ENCODE measurements at regions not wholly inside any gene's neighbourhood (a gene's known extent, or its start where the extent isn't known, plus 50 kb on each side); places are given as distances from the start of the nearest gene placed in this dataset.

DNA sequence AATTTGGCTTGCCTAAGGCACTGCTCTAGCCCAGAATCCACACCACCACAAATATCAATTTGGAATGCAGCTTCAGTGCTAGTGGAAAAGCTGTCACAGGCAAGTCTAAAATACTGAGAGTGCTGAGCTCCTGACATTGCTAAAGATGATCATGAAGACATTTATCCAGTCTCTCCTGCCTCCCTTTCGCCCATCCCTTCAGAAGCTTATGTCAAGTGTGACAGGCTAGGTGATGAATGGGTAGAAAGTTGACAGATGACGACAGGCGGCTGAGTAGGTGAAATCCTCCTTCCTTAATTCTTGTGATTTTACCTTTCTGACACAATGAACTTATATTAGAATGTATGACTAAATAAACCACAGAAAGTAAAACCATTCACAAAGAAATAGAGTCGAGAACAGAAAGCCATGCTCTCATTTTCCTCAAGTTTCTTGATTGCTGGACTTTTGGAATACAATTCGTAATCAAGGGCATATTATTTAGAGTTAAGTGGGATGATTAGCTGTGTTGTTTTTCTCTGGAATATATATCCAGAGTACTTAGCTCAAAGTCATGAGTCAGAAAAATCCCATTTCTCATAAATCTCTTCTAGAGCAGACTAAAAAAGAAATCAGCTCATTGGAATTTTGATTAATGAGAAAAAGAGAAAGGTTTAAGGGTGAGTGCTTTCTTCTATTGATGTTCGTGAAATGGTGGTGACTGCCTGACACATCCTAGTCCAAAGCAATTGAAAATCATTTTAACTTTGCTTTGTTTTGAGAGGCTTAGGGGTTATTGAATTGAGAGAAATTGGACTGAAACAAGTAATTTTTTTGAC is 1228.2 kb upstream of the CITED2 start:
- no peak for DNase-seq

DNA sequence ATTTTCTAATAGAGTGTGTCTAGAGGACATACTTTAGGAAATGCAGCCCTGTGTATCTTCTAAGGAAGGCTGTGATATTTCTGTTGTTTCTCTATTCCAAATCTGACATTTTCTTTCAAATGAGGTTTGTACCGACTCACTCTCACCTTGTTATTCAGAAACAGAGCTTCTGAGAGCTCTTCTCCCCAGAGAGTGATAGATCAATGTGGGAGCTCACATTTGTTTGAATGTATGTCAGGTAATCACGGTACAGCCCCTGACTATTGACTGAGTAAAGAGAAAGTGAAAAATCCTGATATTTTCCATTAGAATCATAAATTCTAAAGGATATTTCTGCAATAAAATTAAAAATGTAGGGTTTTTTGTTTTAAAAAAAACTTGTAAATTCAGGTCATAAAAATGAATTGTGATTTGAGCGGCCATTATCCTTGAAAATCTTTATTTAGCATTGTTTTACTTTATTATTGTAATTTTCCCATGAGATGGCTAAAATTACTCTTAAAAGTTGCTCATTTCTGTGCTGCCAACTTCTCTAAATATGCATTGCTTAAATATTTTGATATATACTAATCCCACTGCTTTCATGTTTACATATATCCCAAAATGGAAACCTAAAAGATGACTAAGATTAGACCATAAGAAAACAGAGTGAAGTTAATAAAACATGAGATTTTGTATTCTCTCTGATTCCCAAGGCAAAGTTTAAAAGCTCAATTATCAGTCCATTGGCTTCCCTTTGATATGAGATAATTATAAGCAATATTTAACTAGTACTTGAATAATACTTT is 1226.8 kb upstream of the CITED2 start:
- DNase-seq = no peak

DNA sequence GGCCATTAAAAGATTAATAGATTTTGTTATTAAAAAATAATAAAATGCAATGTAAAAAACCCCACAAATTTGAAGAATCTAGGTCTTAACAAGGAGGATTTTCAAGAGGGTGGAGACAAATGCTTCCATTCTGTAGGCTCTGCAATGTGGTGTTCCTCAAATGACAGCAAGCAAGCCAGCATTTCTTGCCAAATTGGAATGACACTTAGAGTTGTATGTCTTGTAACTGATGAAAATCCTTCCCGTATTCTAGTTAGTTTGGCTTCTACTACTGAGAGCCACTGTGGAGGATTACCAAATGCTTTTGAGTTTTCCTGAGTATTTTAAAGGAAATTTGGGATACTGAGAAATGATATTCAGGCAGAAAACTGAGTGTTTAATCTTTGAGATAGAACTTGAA is 1225.5 kb upstream of the CITED2 start:
- DNase-seq = no peak

DNA sequence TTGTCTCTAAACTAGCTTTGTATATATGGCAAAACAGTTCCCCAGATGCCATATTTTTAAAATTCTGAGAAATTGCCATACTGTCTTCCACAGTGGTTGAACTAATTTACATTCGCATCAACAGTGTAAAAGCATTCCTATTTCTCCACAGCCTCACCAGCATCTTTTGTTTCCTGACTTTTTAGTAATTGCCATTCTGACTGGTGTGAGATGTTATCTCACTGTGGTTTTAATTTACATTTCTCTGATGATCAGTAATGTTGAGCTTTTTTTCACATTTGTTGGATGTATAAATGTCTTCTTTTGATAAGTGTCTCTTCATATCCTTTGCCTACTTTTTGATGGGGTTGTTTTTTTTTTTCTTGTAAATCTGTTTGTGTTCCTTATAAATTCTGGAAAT is 1222.7 kb upstream of the CITED2 start:
- no peak for DNase-seq

DNA sequence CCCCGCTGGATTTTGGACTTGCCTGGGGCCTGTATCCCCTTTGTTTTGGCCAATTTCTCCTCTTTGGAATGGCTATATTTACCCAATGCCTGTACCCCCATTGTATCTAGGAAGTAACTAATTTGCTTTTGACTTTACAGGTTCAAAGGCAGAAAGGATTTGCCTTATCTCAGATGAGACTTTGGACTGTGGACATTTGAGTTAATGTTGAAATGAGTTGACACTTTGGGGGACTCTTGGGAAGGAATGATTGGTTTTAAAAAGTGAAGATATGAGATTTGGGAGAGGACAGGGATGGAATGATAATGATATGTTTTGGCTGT is 1220.3 kb upstream of the CITED2 start:
- DNase-seq = no peak

DNA sequence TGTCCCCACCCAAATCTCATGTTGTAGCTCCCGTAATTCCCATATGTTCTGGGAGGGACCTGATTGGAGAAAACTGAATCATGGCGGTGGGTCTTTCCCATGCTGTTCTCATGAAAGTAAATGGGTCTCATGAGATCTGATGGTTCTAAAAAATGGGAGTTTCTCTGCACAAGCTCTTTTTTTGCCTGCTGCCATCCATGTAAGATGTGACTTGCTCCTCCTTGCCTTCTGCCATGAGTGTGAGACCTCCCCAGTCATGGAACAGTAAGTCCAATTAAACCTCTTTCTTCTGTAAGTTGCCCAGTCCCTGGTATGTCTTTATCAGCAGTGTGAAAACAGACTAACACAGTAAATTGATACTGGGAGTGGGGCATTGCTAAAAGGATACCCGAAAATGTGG is 1218.4 kb upstream of the CITED2 start:
- DNase-seq = no peak

DNA sequence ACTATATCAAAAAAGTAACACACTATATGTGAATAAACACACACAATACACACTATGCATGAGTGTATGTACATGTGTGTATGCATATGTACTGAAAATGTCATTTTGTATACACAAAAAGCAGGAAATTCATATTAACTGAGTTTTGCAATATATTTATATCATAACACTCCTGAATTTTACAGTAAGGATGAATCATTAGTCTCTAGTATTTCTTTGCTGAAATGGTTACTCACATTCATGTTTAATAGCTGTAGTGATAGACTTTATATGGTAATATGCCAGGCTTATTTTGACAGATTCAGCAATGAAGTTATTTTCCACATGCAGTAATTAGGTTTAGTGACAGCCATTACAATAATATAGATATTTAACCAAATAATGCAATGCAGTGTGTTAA is 1216.2 kb upstream of the CITED2 start:
- no peak for DNase-seq

DNA sequence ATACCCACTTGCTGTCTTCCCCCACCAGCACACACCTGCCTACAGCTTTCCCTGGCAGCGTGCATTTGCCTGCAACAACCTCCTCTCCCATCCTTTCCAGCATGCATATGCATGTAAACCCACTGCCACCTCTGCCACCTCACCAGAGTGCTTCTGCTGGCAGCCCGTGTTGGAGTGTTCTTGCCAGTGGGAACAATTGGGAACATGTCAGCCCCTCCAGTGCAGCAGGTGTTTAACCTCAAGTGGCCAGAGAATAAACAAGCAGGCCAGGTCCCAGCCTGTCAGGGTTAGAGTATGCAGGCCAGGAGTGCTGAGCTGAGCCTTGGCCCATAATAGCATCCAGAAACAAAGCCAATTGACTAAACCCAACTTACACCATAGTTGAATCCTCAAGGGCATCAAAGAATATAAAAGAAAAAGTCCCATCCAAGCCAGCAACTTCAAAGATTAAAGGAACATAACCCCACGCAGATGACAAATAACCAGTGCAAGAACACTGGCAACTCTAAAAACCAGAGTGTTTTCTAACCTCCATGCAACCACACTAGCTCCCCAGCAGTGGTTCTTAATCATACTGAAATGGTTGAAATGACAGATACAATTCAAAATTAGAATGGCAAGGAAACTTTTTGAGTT is 1212.1 kb upstream of the CITED2 start:
- DNase-seq = no peak

DNA sequence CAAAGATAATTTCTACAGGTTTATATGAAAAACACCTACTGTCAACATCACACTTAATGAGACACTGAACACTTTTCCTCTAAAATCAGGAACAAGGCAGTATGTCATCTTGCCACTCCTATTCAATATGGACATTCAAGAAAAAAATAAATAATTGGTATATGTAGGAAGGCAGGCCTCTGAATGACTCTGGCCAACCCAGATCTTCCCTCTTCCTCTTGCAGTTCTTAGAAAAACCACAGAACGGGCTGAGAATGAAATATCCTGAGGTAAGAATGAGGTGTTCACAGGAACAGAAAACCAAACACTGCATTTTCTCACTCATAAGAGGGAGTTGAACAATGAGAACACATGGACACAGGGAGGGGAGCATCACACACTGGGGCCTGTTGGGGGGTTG is 1207.2 kb upstream of the CITED2 start:
- no peak for DNase-seq

DNA sequence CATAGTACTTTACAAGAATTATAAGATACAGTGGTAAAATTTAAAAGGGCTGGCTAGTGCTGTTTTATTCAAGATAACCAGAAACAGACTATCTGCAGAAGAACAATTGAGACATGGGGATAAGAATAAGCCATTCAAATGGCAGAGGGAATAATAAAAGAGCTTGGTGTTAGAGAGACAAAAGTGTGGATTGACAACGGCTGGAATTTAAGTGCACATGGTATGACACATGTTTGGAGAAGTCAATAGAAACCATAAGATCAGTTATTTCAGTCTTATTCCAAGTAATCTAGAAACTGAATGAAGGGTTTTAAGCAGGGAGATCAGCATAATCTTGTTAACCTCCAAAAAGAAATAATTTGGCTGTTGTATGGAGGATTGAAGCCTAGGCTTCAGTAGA is 1205.5 kb upstream of the CITED2 start:
- DNase-seq = no peak

DNA sequence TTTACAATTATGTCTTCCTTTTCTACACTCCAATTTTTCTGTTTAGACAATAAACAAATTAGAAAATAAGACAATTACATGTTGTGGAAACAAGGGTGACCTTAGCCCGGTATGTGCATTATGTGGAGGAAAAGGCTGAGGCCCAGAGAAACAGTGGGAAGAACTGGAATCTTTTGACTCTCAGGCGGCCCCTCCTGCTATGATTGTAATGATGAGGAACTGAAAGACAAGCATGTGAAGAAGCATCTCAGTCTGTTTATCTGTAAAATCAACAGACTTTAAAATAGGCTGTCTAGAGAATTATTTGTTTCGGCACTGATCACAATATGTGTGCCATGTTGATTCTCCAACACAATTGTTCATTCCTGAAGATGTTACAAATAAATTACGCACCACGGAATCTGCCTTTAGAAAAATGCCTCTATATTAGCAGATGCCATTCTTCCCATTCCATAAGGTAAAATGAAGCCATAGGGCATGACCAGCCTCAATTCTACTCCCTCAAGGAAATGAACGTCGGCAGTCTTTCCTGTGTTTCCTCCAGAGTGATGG is 1201.6 kb upstream of the CITED2 start:
- DNase-seq = no peak

DNA sequence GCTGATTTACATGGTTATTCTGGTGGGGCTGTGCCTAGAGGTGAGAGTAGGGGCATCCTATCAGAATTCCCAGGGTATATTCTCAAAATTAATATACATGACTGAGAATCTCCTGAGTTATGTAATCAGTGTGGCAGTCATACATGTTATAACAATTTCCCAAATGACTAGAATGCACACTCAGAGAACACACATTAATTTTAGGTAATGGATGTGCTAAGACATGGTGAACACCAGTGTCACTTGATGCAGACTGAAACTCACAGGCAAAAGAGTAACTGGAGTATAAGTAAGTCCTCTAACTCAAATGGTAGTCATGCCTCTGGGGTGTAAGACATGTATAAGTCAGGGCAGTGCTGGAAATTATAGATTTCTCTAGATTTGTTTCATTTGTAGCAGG is 1198.4 kb upstream of the CITED2 start:
- DNase-seq = no peak

DNA sequence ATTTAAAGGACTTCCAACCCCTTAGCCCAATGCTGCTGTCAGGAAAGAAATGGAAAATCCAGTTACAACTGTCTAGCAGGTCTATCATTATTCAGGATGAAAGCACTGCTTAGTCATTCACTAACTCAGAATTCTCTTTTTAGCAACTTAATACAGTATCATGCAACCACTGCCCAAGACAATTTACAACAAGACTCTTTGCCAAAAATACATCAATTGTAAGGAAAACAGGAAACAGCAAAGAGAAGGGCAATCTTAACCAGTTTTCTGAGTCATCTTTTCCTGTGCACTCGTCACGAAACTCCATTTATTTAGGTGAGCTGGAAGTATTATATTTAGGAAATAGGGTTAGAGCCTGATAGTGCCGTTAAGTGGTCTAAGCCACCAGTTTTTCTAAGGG is 1197.7 kb upstream of the CITED2 start:
- DNase-seq = no peak

DNA sequence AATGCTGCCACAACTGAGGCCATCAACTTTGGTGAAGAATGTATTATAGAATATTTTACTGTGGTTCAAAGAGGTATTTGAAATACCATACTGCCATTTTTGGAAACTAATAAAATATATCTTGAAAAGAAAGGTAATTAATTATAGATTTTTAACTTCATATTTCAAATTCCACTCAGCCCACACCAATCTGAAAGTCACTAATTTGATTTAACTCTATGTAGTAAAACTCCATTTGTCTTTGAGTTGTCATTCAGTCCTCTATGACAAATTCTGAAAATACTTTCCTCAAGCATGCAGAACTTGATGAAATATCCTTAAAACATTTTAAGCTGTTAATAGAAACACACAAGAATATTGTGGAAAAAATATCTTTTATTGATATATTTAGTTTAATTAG is 1196.7 kb upstream of the CITED2 start:
- no peak for DNase-seq

DNA sequence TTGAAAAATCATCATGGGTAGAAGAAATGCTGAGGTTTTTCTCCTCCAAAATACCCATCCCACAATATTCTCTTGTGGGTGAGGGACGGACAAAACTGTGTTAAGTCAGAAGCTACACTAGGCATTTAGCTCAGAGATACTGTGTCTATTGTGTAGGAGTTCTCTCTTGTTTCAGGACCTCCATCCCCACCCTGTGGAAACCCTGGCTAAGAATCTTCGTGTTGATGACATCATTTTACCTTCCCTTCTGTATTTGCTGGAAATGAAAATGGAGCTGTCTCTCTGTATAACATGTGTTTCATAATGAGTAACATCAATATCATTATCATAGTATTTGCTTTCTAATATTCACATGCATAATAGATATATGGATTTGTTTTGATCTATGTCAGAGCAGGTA is 1193.0 kb upstream of the CITED2 start:
- no peak for DNase-seq

DNA sequence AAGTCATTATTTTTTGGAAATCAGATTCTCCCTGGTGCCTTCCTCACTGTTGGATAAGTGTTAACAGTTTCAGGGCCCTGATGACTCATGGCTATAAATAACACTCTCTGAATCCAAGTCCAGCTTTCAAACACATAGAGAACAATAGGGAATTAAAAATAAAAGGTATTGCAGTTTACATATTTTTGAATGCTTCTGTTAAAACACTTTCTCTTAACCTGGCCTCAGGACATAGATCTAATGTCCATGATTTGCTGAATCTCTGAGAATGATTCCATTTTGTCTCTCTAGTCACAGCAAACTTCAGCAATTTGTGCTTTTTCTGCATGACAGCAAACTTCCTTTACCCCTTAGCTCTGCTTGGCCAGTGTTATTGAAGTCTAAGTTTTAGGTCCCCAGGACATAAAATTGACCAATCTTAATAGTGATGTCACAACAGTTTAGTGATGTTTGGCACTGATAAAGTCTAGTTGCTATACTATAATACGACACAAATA is 1192.4 kb upstream of the CITED2 start:
- DNase-seq = no peak

DNA sequence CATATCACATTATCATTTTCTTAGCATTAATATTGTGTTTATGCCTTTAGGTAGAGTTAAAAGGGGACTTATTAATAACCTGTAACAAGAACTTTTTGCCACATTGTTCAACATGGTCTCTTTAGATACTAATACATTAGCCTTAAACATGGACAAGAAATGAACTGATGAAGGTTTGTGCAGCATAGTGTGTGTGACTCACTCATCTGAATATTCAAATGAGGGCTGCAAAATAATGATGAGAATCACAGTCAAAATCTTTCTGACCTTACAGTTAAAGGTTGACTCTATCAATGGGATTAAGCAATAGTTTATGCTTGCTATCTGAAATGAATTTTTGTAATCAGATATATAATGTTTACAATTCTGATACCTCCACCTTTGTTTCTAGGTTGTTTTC is 1189.3 kb upstream of the CITED2 start:
- DNase-seq = no peak

DNA sequence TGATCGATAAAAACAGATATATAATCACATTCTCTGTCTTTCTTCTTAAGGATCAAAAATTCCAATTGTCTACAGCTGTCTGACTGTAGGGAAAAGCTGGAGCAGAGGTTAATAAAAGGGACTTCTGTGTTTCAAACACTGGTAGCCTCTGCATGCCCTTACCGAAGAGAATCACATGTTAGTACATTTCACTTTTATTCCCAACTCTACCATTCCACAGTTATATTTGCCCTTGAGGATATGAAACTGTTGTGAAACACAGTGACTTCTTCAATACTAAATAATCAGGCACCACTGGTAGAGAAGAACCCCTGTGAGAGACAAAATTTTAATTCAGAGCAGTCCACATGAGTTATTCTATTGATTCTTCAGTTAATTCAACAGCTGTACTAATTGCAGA is 1187.3 kb upstream of the CITED2 start:
- no peak for DNase-seq

DNA sequence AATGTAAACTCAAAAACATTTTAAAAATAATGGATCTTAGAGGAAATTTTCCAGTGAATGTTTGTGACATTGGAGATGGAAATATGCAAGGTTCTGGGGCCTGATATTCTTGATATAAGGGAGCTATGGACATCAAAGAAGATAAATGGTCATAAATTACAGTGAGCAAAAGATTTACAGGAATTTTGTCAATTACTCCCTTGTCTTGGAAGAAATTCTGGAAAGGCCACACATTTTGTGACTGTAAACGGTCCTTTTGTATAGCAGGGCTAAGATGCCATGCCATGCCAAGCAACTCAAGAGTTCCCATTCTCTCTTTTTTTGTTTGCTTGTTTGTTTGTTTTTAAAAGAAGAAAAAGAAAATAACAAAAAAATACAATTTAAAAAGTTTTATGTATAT is 1186.2 kb upstream of the CITED2 start:
- no peak for DNase-seq

DNA sequence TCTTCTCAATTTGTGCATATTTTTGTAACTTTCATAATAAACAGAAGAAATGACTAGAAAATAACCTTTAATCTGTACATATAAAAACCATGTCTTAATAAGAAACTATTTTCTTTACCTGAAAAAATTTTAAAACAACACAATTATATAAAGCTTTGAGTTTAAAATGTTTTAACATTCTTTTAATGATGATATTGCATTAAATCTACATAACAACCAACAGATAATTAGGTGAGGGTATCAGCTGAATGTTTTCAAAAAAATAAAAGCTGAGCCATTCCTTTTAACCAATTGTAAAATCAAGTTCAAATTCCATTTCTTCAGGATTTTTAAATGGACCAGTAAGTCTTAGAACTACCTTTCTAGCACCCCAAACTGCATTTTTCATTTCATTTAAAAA is 1185.0 kb upstream of the CITED2 start:
- no peak for DNase-seq

DNA sequence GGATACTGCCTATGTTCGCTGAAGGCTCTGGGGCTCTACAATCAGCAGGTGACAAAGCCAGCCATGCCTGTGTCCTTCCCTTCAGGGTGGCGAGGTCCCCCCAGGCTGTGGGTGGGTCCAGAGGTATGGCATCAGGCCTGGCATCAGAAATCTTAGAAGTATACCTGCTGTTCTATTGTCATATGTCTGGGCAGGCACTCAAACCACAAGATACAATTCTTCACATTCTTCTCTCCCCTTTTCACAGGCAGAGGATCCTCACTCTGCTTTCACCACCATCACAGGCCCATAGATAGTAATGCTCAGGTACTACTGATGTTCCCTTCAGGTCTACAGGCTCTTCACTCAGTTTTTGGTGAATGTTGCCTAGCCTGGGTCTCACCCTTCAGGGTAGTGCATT is 1180.0 kb upstream of the CITED2 start:
- DNase-seq = no peak

DNA sequence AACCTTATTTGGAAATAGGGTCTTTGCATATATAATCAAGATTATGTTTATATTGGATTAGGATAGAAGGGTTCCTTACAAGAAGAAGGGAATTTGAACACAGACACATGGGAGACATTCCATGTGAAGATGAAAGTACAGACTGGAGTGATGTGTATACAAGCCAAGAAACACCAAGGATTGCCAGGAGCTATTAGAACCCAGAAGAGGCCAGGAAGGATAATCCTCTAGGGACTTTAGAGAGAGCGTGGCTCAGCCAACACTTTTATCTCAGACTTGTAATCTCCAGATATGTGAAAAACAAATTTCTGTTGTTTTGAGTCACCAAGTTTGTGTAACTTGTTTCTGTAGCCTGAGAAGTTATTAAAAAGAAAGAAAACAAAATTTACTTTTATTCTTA is 1173.9 kb upstream of the CITED2 start:
- DNase-seq = no peak

DNA sequence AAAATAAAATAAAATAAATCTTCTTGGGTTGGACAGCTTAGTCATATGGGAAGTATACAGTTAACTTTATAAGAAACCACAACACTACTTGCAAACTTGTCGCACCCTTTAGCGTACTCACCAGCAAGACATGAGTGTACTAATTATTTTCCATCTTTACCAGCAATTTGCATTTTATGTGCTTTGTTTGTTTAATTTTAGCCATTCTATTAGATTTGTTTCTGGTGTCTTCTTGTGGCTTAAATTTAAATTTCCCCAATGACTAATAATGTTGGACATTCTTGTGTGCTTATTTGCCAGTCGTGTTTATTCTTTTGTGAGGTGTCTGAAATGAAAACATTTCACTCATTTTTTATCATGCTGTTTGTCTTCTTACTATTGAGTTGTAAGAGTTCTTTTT is 1172.2 kb upstream of the CITED2 start:
- DNase-seq = no peak

DNA sequence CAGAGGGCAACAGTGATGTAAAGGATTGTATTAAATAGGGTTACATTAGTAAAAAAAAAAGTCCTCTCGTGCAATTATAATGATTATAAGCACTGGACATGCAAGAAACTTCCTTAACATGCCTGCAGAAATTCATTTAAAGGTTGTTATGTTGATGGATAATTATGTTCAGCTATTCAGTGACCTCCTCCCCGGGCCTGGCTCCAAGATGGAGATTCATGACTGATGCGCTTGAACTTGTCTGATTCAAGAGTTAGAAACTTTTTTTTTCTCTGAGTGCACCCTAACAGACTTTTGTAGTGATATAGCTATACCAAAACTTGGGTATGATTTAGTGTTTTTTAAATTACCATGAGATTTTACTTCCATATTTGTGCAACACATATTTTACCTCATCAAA is 1170.0 kb upstream of the CITED2 start:
- DNase-seq = no peak
